ENCODE measurements at regions not wholly inside any gene's neighbourhood (a gene's known extent, or its start where the extent isn't known, plus 50 kb on each side); places are given as distances from the start of the nearest gene placed in this dataset.

GRCh38 chr13:74768521-74769085 is 634.4 kb upstream of the KLF12 start:
- POLR2A ChIA-PET, result no interaction called here
- no peaks in the 10 kb centered on the region for H3K9me3 ChIP-seq
- H3F3A ChIP-seq (replicated peaks; ENCODE audit: insufficient read depth), result peaks cover 31% of the 10 kb centered on the region
- no peak overlapping the region for H3K4me2 ChIP-seq
- H3K36me3 ChIP-seq (replicated peaks in 1 of 2; ENCODE audit: control insufficient read depth in 1 of 2, insufficient read depth in 2 of 2, low read length in 1 of 2), result no peaks in the 10 kb centered on the region
- H3K79me2 ChIP-seq (ENCODE audit: insufficient read depth), result no peaks in the 10 kb centered on the region
- no peak overlapping the region for H3K9ac ChIP-seq
- H2AFZ ChIP-seq (ENCODE audit: low read depth), result no peak overlapping the region
- H4K20me1 ChIP-seq (ENCODE audit: insufficient read depth), result no peaks in the 10 kb centered on the region
- WGBS (ENCODE audit: low lambda C conversion rate), result 73% methylated on average over 5 of the region's 5 CpGs
- H3K4me3 ChIP-seq (ENCODE audit: low read depth in 2 of 2, low read length in 1 of 2), result no peak overlapping the region
- no peak for TF ChIP-seq MXI1 (IDR thresholded peaks at IDR 0.05; ENCODE audit: low read depth, low read length)
- TF ChIP-seq EP300 (IDR thresholded peaks at IDR 0.05; ENCODE audit: borderline replicate concordance in 1 of 2, low read depth in 1 of 2, low read length in 1 of 2), result no peak
- no peak for TF ChIP-seq EZH2phosphoT487 (IDR thresholded peaks at IDR 0.05; ENCODE audit: borderline replicate concordance, low read depth)
- no peak for TF ChIP-seq NFIC (IDR thresholded peaks at IDR 0.05; ENCODE audit: borderline replicate concordance)
- TF ChIP-seq YY1 (IDR thresholded peaks at IDR 0.05; ENCODE audit: low read depth), result no peak
- TF ChIP-seq NRF1 (IDR thresholded peaks at IDR 0.05; ENCODE audit: low read depth, low read length), result no peak
- no peak for TF ChIP-seq RXRA (IDR thresholded peaks at IDR 0.05; ENCODE audit: borderline replicate concordance, low read depth)
- TF ChIP-seq MAX (IDR thresholded peaks at IDR 0.05; ENCODE audit: low read depth), result no peak
- TF ChIP-seq TCF12 (IDR thresholded peaks at IDR 0.05), result no peak
- DNase-seq, result no peak
- CTCF ChIA-PET, result interaction anchor here (1.2 to 2.6 kb wide), 3 partner anchors 9 to 451 kb away, joined by 3 to 5 read pairs (median 4); no protein-coding TSS in a partner anchor
- peaks cover 0 to 23% of the 10 kb centered on the region in 2 experiments; a peak in 2 of 4 replicates for H3K4me1 ChIP-seq (ENCODE audit: control insufficient read depth in 1 of 2, insufficient read depth in 2 of 2, low read depth in 1 of 2, low read length in 1 of 2)
- no peaks in the 10 kb centered on the region for H3K9me2 ChIP-seq
- no peaks in the 10 kb centered on the region for H3K27me3 ChIP-seq (ENCODE audit: insufficient read depth)
- no peak overlapping the region for H3K27ac ChIP-seq (ENCODE audit: low read depth in 2 of 2, low read length in 1 of 2)

- Histone ChIP-seq H3K4me3 (ENCODE audit: low read depth in 2 of 2, low read length in 1 of 2) (no peak overlapping the region), H3K9ac (no peak overlapping the region), H3K27ac (ENCODE audit: low read depth in 2 of 2, low read length in 1 of 2) (no peak overlapping the region), H3F3A (replicated peaks; ENCODE audit: insufficient read depth) (peaks cover 21% of the 10 kb centered on the region), H3K79me2 (ENCODE audit: insufficient read depth) (no peaks in the 10 kb centered on the region), H3K27me3 (ENCODE audit: insufficient read depth) (no peaks in the 10 kb centered on the region), H3K4me2 (no peak overlapping the region), H4K20me1 (ENCODE audit: insufficient read depth) (no peaks in the 10 kb centered on the region), H3K9me2 (no peaks in the 10 kb centered on the region), H3K4me1 (ENCODE audit: control insufficient read depth in 1 of 2, insufficient read depth in 2 of 2, low read depth in 1 of 2, low read length in 1 of 2) (peaks cover under 1 to 17% of the 10 kb centered on the region in 2 experiments; a peak in 2 of 4 replicates), H2AFZ (ENCODE audit: low read depth) (no peak overlapping the region), H3K9me3 (no peaks in the 10 kb centered on the region), H3K36me3 (replicated peaks in 1 of 2; ENCODE audit: control insufficient read depth in 1 of 2, insufficient read depth in 2 of 2, low read length in 1 of 2) (no peaks in the 10 kb centered on the region)
- WGBS (ENCODE audit: low lambda C conversion rate), result 94% methylated on average over 1 of the region's 1 CpG
- CTCF ChIA-PET, result interaction anchor here (2.6 kb wide), 1 partner anchor 11 kb away, joined by 5 read pairs; no protein-coding TSS in a partner anchor
- 0 out of 2 replicates have a peak, but pooled peaks have one; percentile 14 for TF ChIP-seq PBX3 (IDR thresholded peaks at IDR 0.05)
- TF ChIP-seq ELF1 (IDR thresholded peaks at IDR 0.05), result no peak
- DNase-seq, result no peak
- POLR2A ChIA-PET, result no interaction called here
Observed at GRCh38 chr13:74767050-74767449, 632.8 kb upstream of the KLF12 start.

GRCh38 chr13:74765955-74766354 is 631.8 kb upstream of the KLF12 start:
- Histone ChIP-seq H3K79me2 (ENCODE audit: insufficient read depth) (no peaks in the 10 kb centered on the region), H3F3A (replicated peaks; ENCODE audit: insufficient read depth) (peaks cover 11% of the 10 kb centered on the region), H3K9ac (no peak overlapping the region), H3K27ac (ENCODE audit: low read depth in 2 of 2, low read length in 1 of 2) (no peak overlapping the region), H3K4me1 (ENCODE audit: control insufficient read depth in 1 of 2, insufficient read depth in 2 of 2, low read depth in 1 of 2, low read length in 1 of 2) (peaks cover 7 to 10% of the 10 kb centered on the region in 2 experiments; a peak in 3 of 4 replicates), H3K36me3 (replicated peaks in 1 of 2; ENCODE audit: control insufficient read depth in 1 of 2, insufficient read depth in 2 of 2, low read length in 1 of 2) (no peaks in the 10 kb centered on the region), H3K9me2 (no peaks in the 10 kb centered on the region), H3K4me2 (no peak overlapping the region), H4K20me1 (ENCODE audit: insufficient read depth) (no peaks in the 10 kb centered on the region), H2AFZ (ENCODE audit: low read depth) (no peak overlapping the region), H3K9me3 (no peaks in the 10 kb centered on the region), H3K27me3 (ENCODE audit: insufficient read depth) (no peaks in the 10 kb centered on the region), H3K4me3 (ENCODE audit: low read depth in 2 of 2, low read length in 1 of 2) (no peak overlapping the region)
- POLR2A ChIA-PET, result no interaction called here
- 73% methylated on average over 5 of the region's 5 CpGs for WGBS (ENCODE audit: low lambda C conversion rate)
- CTCF ChIA-PET, result no interaction called here
- DNase-seq, result no peak
- TF ChIP-seq EP300 (IDR thresholded peaks at IDR 0.05; ENCODE audit: borderline replicate concordance in 1 of 2, low read depth in 1 of 2, low read length in 1 of 2) (no peak), YY1 (IDR thresholded peaks at IDR 0.05; ENCODE audit: low read depth) (no peak), MXI1 (IDR thresholded peaks at IDR 0.05; ENCODE audit: low read depth, low read length) (no peak), GABPA (IDR thresholded peaks at IDR 0.05; ENCODE audit: low read depth) (no peak), MEF2A (IDR thresholded peaks at IDR 0.05; ENCODE audit: borderline replicate concordance, low read depth) (no peak), RCOR1 (IDR thresholded peaks at IDR 0.05; ENCODE audit: low read length) (no peak), POLR2AphosphoS5 (IDR thresholded peaks at IDR 0.05; ENCODE audit: low read depth, low read length) (no peak), REST (IDR thresholded peaks at IDR 0.05; ENCODE audit: low read depth, low read length) (no peak), FOSL2 (IDR thresholded peaks at IDR 0.05; ENCODE audit: borderline replicate concordance, low read depth) (no peak), TEAD4 (IDR thresholded peaks at IDR 0.05; ENCODE audit: borderline replicate concordance, insufficient read depth) (no peak), EZH2phosphoT487 (IDR thresholded peaks at IDR 0.05; ENCODE audit: borderline replicate concordance, low read depth) (no peak)
